ENCODE measurements at regions not wholly inside any gene's neighbourhood (a gene's known extent, or its start where the extent isn't known, plus 50 kb on each side); places are given as distances from the start of the nearest gene placed in this dataset.

- WGBS (ENCODE audit: low lambda C conversion rate), result 30% methylated on average over 6 of the region's 6 CpGs
- POLR2A ChIA-PET, result no interaction called here
- Histone ChIP-seq H3K4me1 (ENCODE audit: insufficient read depth, low read length) (no peaks in the 10 kb centered on the region), H2AFZ (ENCODE audit: low read length) (no peak overlapping the region), H4K20me1 (ENCODE audit: insufficient read depth, low read length) (no peaks in the 10 kb centered on the region), H3K4me3 (replicated peaks in 1 of 3; ENCODE audit: insufficient read depth in 1 of 3, low read depth in 2 of 3, low read length in 3 of 3) (no peak overlapping the region), H3K27me3 (ENCODE audit: control insufficient read depth in 1 of 2, insufficient read depth in 2 of 2, low read length in 2 of 2) (peaks cover 0 to 1% of the 10 kb centered on the region in 2 experiments; a peak in 1 of 5 replicates), H3K79me2 (ENCODE audit: insufficient read depth, low read length) (no peaks in the 10 kb centered on the region), H3K36me3 (replicated peaks in 1 of 2; ENCODE audit: control insufficient read depth in 1 of 2, insufficient read depth in 2 of 2, low read length in 2 of 2) (no peaks in the 10 kb centered on the region), H3K9me3 (ENCODE audit: low read length) (no peaks in the 10 kb centered on the region), H3K4me2 (ENCODE audit: low read depth, low read length) (no peak overlapping the region), H3K9ac (ENCODE audit: insufficient read depth, low read depth, low read length) (no peak overlapping the region), H3K27ac (ENCODE audit: extremely low read length, insufficient read depth, low read length) (no peak overlapping the region)
- FAIRE-seq (no peak), DNase-seq (ENCODE audit: low spot score) (no peak), ATAC-seq (no peak)
- BruUV-seq (replicated peaks), result no TSS peak
- intact Hi-C loops (cut with micrococcal nuclease; ENCODE audit: unreplicated experiment) (loop anchor here (1.0 to 5.0 kb wide), 4 partner anchors 111 to 300 kb away; no protein-coding TSS in a partner anchor), in situ Hi-C loops (cut with HindIII; ENCODE audit: extremely low pct_ligation_motif_present, low pct_unique_long_range_greater_than_20kb) (loop anchor here (5.0 to 10.0 kb wide), 2 partner anchors 120 to 323 kb away; no protein-coding TSS in a partner anchor)
- no peak for TF ChIP-seq TARDBP (CRISPR knock-in tag; IDR thresholded peaks at IDR 0.05)
- no peak for TF ChIP-seq TOPORS (CRISPR knock-in tag; IDR thresholded peaks at IDR 0.05)
- no peak for TF ChIP-seq THYN1 (CRISPR knock-in tag; IDR thresholded peaks at IDR 0.05; ENCODE audit: borderline replicate concordance, low read depth)
- TF ChIP-seq POLR2AphosphoS2 (IDR thresholded peaks at IDR 0.05; ENCODE audit: low read depth, low read length), result no peak
- TF ChIP-seq ARNT2 (CRISPR knock-in tag; IDR thresholded peaks at IDR 0.05; ENCODE audit: low read depth), result no peak
- no peak for TF ChIP-seq MED1 (CRISPR knock-in tag; IDR thresholded peaks at IDR 0.05)
- no peak for TF ChIP-seq ZNF646 (CRISPR knock-in tag; IDR thresholded peaks at IDR 0.05)
- no peak for TF ChIP-seq TSC22D2 (CRISPR knock-in tag; IDR thresholded peaks at IDR 0.05; ENCODE audit: borderline replicate concordance)
- TF ChIP-seq MAFF (IDR thresholded peaks at IDR 0.05; ENCODE audit: low read depth, low read length), result peak; percentile 86
- no peak for TF ChIP-seq MAFG (CRISPR knock-in tag; IDR thresholded peaks at IDR 0.05)
- TF ChIP-seq SRY (CRISPR knock-in tag; IDR thresholded peaks at IDR 0.05), result no peak
- TF ChIP-seq TP53 (CRISPR knock-in tag; conservative IDR thresholded peaks at IDR 0.05), result no peak
- TF ChIP-seq ZC3H13 (CRISPR knock-in tag; IDR thresholded peaks at IDR 0.05), result no peak
- TF ChIP-seq ZBTB25 (CRISPR knock-in tag; IDR thresholded peaks at IDR 0.05), result no peak
- TF ChIP-seq JDP2 (CRISPR knock-in tag; IDR thresholded peaks at IDR 0.05; ENCODE audit: borderline replicate concordance), result no peak
- TF ChIP-seq MAFK (conservative IDR thresholded peaks at IDR 0.05 in 1 of 2, IDR thresholded peaks at IDR 0.05 in 1 of 2; ENCODE audit: low read length in 2 of 2), result peak; percentile 80 to 89
- TF ChIP-seq KLF15 (CRISPR knock-in tag; IDR thresholded peaks at IDR 0.05; ENCODE audit: borderline replicate concordance), result no peak
- CTCF ChIA-PET (ENCODE audit: low intra/inter-chr PET ratio, low total read pairs), result interaction anchor here (0.7 to 1.9 kb wide), 6 partner anchors 103 to 302 kb away, joined by 3 to 11 read pairs (median 5); no protein-coding TSS in a partner anchor
These were observed 155.5 kb downstream of the POLR2M start for GRCh38 chr15:57861815-57862586.

All from HepG2 (cell line).